GM12878 (cell line): ENCODE measurements at regions not wholly inside any gene's neighbourhood (a gene's known extent, or its start where the extent isn't known, plus 50 kb on each side); places are given as distances from the start of the nearest gene placed in this dataset.

Experiments
- ATAC-seq: fragments of 200-7000 bp; cut with Tn5 transposase; 3 replicates; pipeline ENCODE4 v1.9.1; 2020; ENCODE audit warnings: mild to moderate bottlenecking, moderate library complexity
- BruUV-seq: library from RNA; stranded (reverse); fragments of 400-500 nt; replicated peaks from 2 replicates; lab custom pipeline; 2021; lab: Mats Ljungman, UMichigan
- CTCF ChIA-PET: fragments of 300-600 bp; sonication (Branson Sonifier 250); formaldehyde crosslinking; extraction: SDS; loops from one replicate; lab custom pipeline; 2021; ENCODE audit warnings: inconsistent platforms; lab: Yijun Ruan, JAX
- POLR2A ChIA-PET: fragments of 350-600 bp; formaldehyde crosslinking; extraction: SDS; loops from one replicate; lab custom pipeline; 2021; ENCODE audit warnings: inconsistent platforms; lab: Charles Lee
- RAD21 ChIA-PET: fragments of 300-600 bp; sonication (Branson Sonifier 250); formaldehyde crosslinking; loops from one replicate; lab custom pipeline; 2023; ENCODE audit warnings: antibody characterized with exemption; ENCODE audit not compliant: unreplicated experiment; lab: Charles Lee
- SMC1A ChIA-PET: fragments of 300-600 bp; sonication (Branson Sonifier 250); formaldehyde crosslinking; loops from one replicate; lab custom pipeline; 2023; ENCODE audit not compliant: unreplicated experiment, uncharacterized antibody; lab: Charles Lee
- DNase-seq: peaks from one replicate; pipeline ENCODE4 v3.0.0-alpha.2; 2011; ENCODE audit warnings: low read depth, low spot score
- FAIRE-seq: peaks from 3 replicates; lab custom pipeline; 2011; peaks lifted over from hg19 to GRCh38; lab: Jason Lieb, UNC
- H2AFZ ChIP-seq: 2 replicates; pipeline ENCODE4 v1.6.0; 2011; ENCODE audit warnings: low read depth, low read length, control low read depth; ENCODE audit not compliant: control insufficient read depth
- H3K27ac ChIP-seq: 2 replicates; pipeline ENCODE4 v1.5.1; 2011; ENCODE audit warnings: control low read depth; ENCODE audit not compliant: control insufficient read depth, insufficient read depth
- H3K27me3 ChIP-seq, 2 experiments: replicated peaks in 1 of 2; 2 replicates each; pipeline versions ENCODE4 v1.6.0 to v1.6.1; 2011; ENCODE audit warnings: low read length in 1 of 2; ENCODE audit not compliant: control insufficient read depth in 2 of 2, insufficient read depth in 2 of 2
- H3K36me3 ChIP-seq, 2 experiments: 2 replicates each; pipeline ENCODE4 v1.5.1; 2011; ENCODE audit warnings: low read length in 1 of 2; ENCODE audit not compliant: control insufficient read depth in 2 of 2, insufficient read depth in 2 of 2
- H3K4me1 ChIP-seq: 2 replicates; pipeline ENCODE4 v1.6.1; 2011; ENCODE audit warnings: mild to moderate bottlenecking, low read length, moderate library complexity, mixed read lengths; ENCODE audit not compliant: control insufficient read depth, insufficient read depth
- H3K4me2 ChIP-seq: 2 replicates; pipeline ENCODE4 v1.6.0; 2011; ENCODE audit warnings: control low read depth; ENCODE audit not compliant: control insufficient read depth, insufficient read depth
- H3K4me3 ChIP-seq: fragments of 200-600 bp; sonication (generic); 2 replicates; pipeline ENCODE4 v1.5.1; 2016
- H3K79me2 ChIP-seq: 2 replicates; pipeline ENCODE4 v1.6.0; 2011; ENCODE audit warnings: low read length; ENCODE audit not compliant: control insufficient read depth, insufficient read depth
- H3K9ac ChIP-seq: 2 replicates; pipeline ENCODE4 v1.8.0; 2011; ENCODE audit warnings: low read length, control low read depth, mixed read lengths; ENCODE audit not compliant: control insufficient read depth, insufficient read depth
- H3K9me3 ChIP-seq: replicated peaks from 3 replicates; pipeline ENCODE4 v1.5.1; 2011; ENCODE audit warnings: mild to moderate bottlenecking, low read length; ENCODE audit not compliant: control insufficient read depth, insufficient read depth
- H4K20me1 ChIP-seq: 2 replicates; pipeline ENCODE4 v1.6.0; 2011; ENCODE audit not compliant: control insufficient read depth, insufficient read depth
- FOXM1 ChIP-seq: IDR thresholded peaks from 2 replicates; pipeline ENCODE4 v1.6.1; 2012; ENCODE audit warnings: low read depth, mild to moderate bottlenecking, inconsistent platforms, low read length, moderate library complexity
- IRF5 ChIP-seq: fragments of 450-650 bp; IDR thresholded peaks from 2 replicates; pipeline ENCODE4 v1.6.1; 2017; ENCODE audit warnings: borderline replicate concordance
- MEF2A ChIP-seq: IDR thresholded peaks from 2 replicates; pipeline ENCODE4 v1.6.1; 2011; ENCODE audit warnings: low read depth, mild to moderate bottlenecking, low read length, moderate library complexity; ENCODE audit not compliant: insufficient read depth
- MXI1 ChIP-seq: fragments of 150-350 bp; IDR thresholded peaks from 2 replicates; pipeline ENCODE4 v1.6.1; 2011; ENCODE audit warnings: low read depth, mild to moderate bottlenecking, inconsistent platforms, low read length, improper control_type of control experiment
- NR2F1 ChIP-seq: fragments of 450-650 bp; conservative IDR thresholded peaks from 2 replicates; pipeline ENCODE4 v1.6.1; 2017; ENCODE audit warnings: mild to moderate bottlenecking
- PBX3 ChIP-seq: IDR thresholded peaks from 2 replicates; pipeline ENCODE4 v1.6.1; 2011; ENCODE audit warnings: mild to moderate bottlenecking, low read depth, low read length, moderate library complexity; ENCODE audit not compliant: insufficient replicate concordance
- REST ChIP-seq: IDR thresholded peaks from 2 replicates; pipeline ENCODE4 v1.6.1; 2012; ENCODE audit warnings: mild to moderate bottlenecking, low read depth, low read length
- SMARCA5 ChIP-seq: fragments of 450-650 bp; IDR thresholded peaks from 2 replicates; pipeline ENCODE4 v1.6.1; 2017; ENCODE audit warnings: mild to moderate bottlenecking
- TBL1XR1 ChIP-seq: IDR thresholded peaks from 2 replicates; pipeline ENCODE4 v1.6.1; 2012; ENCODE audit warnings: low read depth, low read length, improper control_type of control experiment
- ZNF207 ChIP-seq: fragments of 450-650 bp; IDR thresholded peaks from 2 replicates; pipeline ENCODE4 v1.6.1; 2014; ENCODE audit warnings: antibody characterized with exemption, mild to moderate bottlenecking, borderline replicate concordance
- WGBS: methylation state at CpG from one replicate; pipeline ENCODE4 v1.1.6; 2016; ENCODE audit warnings: low lambda C conversion rate; ENCODE audit not compliant: insufficient replicate concordance, insufficient coverage; ENCODE audit errors: missing lambda C conversion rate; 5-methylcytosine and 5-hydroxymethylcytosine counted together
- in situ Hi-C: fragments of 300-500 bp; cut with MboI; formaldehyde crosslinking; loops from 9 replicates; pipeline ENCODE4 v1.14.3; 2018; ENCODE audit warnings: mixed read lengths
- intact Hi-C: fragments of 100-400 bp; cut with micrococcal nuclease; formaldehyde crosslinking; loops from one replicate; pipeline ENCODE4 v1.14.2; 2022; ENCODE audit not compliant: unreplicated experiment

GRCh38 chr6:4703382-4703781, 72.8 kb upstream of the CDYL start:
- intact Hi-C loops, result no loop called here
- no peaks in the 10 kb centered on the region for H3K79me2 ChIP-seq
- 43% methylated on average over 3 of the region's 3 CpGs for WGBS
- no peak overlapping the region for H3K4me3 ChIP-seq
- H2AFZ ChIP-seq, result no peak overlapping the region
- POLR2A ChIA-PET, result no interaction called here
- no peak overlapping the region for H3K27ac ChIP-seq
- H3K4me2 ChIP-seq, result no peak overlapping the region
- no peaks in the 10 kb centered on the region for H3K4me1 ChIP-seq
- DNase-seq (no peak), FAIRE-seq (no peak)
- no peaks in the 10 kb centered on the region for H3K9me3 ChIP-seq
- BruUV-seq, result no TSS peak
- TF ChIP-seq NR2F1 (no peak), MXI1 (no peak), ZNF207 (no peak), SMARCA5 (no peak), IRF5 (no peak), MEF2A (no peak)
- TF ChIP-seq, all 136 proteins: peak for 0
- ChIA-PET SMC1A (no interaction called here), RAD21 (no interaction called here), CTCF (no interaction called here)
- in situ Hi-C loops, result no loop called here
- Histone ChIP-seq H3K36me3 (no peaks in the 10 kb centered on the region), H4K20me1 (no peaks in the 10 kb centered on the region), H3K9ac (no peak overlapping the region), H3K27me3 (no peaks in the 10 kb centered on the region)
- no peak for ATAC-seq

- no peak overlapping the region for H3K9ac ChIP-seq
- no peak overlapping the region for H3K4me3 ChIP-seq
- SMC1A ChIA-PET, result no interaction called here
- DNase-seq (no peak), ATAC-seq (no peak), FAIRE-seq (no peak)
- no TSS peak for BruUV-seq
- in situ Hi-C loops, result no loop called here
- POLR2A ChIA-PET, result no interaction called here
- H3K27me3 ChIP-seq, result no peaks in the 10 kb centered on the region
- no peak overlapping the region for H3K4me2 ChIP-seq
- no peaks in the 10 kb centered on the region for H4K20me1 ChIP-seq
- no peaks in the 10 kb centered on the region for H3K9me3 ChIP-seq
- WGBS, result 43% methylated on average over 3 of the region's 3 CpGs
- intact Hi-C loops, result no loop called here
- H3K27ac ChIP-seq, result no peak overlapping the region
- no peaks in the 10 kb centered on the region for H3K4me1 ChIP-seq
- H2AFZ ChIP-seq, result no peak overlapping the region
- no peaks in the 10 kb centered on the region for H3K36me3 ChIP-seq
- RAD21 ChIA-PET, result no interaction called here
- H3K79me2 ChIP-seq, result no peaks in the 10 kb centered on the region
- CTCF ChIA-PET, result no interaction called here
- TF ChIP-seq TBL1XR1 (no peak), REST (no peak), PBX3 (no peak), FOXM1 (no peak)
Measured at GRCh38 chr6:4698901-4699659, 77.1 kb upstream of the CDYL start.
